Effector CD4-positive, alpha-beta T cell (primary cell): ENCODE measurements at regions not wholly inside any gene's neighbourhood (a gene's known extent, or its start where the extent isn't known, plus 50 kb on each side); places are given as distances from the start of the nearest gene placed in this dataset.

Source experiments
- DNase-seq: peaks from one replicate; pipeline ENCODE4 v3.0.0-alpha.2; 2020

DNA sequence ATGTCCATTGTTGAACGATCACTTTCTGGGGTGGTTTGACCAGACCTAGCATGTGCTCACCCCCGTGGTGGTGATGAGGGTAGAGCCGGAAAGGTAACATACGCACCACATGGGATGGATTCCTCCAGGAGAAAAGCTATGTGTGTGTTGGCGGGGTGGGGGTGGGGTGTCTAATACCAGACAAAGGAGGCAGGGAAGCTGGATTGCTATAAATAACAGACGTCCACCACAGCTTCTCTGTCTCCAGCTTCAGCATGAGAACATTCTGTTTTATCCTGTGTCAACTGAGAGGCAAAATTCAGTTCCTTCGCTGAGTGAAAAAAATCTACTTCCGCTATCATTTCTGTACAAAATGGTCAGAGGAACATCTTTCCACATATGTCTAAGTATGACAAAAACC, 151.0 kb downstream of the PCSK1 start:
- DNase-seq, result no peak

DNA sequence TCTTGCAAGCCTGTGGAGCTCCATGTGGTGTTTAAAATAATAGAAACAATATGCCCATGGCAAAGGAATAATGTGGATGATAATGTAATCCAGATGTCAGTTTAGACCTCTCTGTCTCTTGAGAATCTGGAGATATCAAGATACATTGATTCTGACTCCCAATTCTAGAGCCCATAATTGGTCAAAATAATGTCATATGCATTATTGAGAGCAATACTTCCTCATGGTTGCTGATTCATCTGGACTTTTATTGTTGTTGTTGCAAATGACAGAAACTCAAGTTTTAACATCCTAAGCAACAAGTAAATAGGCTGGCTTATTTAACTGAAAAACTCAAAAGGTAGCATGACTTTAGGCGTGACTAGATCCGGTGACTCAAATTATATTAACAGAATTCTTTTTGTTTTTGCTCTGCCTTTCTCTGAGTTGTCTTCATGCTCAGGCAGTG, 152.1 kb downstream of the PCSK1 start:
- no peak for DNase-seq

DNA sequence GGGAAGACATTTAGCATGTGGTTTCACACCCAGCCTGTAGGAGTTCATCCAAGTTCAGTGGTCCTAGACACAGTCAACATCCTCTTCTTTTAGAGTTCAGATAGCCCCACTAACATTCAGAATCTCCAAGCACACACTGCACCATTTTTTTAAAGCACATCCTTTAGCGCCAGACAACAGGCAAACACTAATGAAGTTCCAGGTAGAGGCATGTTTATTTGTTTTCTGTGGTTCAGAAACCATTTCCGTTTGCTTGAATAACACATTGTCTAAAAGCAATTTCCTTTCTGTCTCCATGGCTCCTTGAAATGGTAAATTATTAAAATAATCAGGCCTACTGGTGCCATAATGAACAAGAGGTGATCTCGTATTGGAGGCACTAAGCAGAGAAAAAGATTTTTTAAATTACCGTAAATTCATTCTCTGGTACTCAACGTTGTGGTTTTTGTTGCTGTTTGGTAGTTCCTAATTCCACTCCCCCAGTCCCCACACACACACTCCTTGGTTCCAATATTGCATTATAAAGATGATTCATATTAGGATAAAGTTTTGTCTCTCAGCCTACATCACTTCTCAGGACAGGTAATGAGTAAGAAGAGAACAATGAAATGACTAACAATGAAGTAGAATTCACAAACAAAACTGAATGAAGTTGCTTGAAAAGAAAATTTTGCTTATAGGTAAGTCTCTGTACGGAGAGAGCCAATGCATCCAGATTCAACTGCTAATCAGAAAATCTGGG, 153.1 kb downstream of the PCSK1 start:
- DNase-seq, result no peak

DNA sequence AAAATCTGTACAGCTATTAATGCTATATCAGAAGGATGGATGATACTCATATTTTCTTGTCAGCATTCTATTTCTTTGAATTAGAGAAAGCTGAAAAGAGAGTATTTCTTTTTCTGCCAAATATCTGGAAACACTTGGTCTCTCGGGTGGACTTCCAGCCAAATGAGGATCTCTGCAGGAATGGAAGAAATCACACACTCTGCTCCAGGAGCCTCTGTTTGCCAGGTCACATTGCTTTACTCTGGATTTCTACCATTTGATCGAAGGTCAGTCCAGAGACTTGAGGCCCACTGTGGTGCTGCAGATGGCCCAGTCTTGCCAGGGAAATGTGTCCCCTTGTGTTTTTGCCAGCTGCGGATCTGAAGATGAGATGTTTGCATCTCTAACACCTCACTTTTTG, 154.1 kb downstream of the PCSK1 start:
- DNase-seq, result no peak

DNA sequence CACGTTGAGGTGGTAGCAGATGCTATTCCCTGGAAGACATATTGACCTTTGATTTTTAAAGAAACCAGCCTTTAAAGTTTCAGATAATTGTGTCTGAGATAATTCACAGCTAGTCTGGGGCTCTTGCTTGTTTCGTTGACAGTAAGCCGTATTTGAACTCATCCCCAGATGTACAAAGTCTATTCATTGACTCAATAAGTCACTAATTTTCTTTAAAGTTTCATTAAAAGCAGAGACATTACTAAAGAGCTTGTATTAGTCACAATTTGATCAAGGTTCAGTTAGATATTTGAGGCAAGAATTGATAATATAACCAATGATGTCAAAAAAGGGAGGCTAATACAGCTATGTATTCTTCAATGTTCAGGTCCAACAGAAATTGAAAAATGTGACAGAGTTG, 158.0 kb downstream of the PCSK1 start:
- no peak for DNase-seq

DNA sequence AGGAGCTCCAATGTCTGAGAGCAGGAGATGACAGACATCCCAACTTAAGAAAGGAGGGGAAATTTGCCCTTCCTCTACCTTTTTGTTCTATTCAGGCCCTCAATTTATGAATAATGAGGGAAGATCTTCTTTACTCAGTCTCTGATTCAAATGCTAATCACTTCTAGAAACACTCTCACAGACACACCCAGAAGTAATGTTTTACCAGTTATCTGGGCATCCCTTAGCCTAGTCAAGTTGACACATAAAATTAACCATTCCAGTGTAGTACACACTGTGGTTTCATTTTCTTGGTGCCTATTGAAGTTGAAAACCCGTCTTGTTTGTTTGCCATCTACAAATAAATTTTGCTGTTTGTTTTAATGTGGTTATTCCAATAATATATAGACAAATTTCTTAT, 167.6 kb downstream of the PCSK1 start:
- no peak for DNase-seq

DNA sequence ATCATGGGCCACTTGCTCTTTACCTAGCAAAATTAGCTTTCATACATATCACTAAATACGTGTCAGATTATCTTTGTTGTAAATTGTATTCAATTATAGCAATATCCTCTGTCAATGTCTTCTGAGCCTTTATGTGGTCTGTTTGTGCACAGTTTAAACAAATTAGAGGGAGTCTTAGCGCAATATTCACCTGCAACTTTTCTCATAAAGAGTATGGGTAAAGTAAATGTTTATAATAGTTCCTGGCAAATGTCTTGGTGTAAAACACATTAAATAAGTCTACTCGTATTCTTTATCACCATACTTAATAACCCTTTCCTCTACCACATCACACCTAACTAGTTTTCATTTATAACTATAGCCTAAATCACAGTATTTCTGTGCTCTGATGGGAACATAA, 169.0 kb downstream of the PCSK1 start:
- no peak for DNase-seq

DNA sequence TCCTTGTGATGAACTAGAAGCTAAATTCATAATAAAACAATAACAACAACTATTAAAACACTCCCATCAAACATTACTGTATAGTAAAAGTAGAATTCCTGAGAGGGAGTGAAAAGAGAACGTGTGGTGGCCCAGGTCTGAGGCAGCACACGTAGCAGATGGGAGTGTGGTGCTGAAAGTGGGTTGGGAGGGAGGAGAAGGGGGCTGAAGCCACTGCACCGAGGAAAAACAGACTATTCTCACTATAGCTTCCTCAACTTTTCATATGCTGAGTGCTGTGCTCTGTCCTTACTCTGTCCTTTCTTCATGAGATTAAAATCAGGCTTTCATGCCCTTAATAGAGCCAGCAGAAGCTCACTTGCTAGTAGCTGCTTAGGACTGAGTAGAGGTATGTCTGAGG, 170.9 kb downstream of the PCSK1 start:
- no peak for DNase-seq

DNA sequence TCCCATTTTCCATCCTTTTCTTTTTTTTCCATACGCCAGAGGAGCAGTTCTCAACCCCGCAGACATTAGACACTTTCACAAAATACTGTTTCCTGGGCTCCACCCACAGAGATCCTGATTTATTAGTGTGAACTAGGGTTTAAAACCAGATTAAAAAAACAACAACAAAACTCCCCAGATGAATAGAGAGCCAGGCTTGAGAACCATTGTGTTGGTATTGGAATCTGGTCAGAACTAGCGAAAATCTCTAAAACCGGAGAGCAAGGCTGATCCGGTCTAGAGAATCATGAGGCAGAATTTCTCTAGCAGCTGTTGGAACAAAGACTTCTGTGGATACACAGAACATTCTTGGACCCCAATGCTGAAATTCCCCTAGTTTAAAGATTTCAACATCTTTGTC, 173.0 kb downstream of the PCSK1 start:
- no peak for DNase-seq

DNA sequence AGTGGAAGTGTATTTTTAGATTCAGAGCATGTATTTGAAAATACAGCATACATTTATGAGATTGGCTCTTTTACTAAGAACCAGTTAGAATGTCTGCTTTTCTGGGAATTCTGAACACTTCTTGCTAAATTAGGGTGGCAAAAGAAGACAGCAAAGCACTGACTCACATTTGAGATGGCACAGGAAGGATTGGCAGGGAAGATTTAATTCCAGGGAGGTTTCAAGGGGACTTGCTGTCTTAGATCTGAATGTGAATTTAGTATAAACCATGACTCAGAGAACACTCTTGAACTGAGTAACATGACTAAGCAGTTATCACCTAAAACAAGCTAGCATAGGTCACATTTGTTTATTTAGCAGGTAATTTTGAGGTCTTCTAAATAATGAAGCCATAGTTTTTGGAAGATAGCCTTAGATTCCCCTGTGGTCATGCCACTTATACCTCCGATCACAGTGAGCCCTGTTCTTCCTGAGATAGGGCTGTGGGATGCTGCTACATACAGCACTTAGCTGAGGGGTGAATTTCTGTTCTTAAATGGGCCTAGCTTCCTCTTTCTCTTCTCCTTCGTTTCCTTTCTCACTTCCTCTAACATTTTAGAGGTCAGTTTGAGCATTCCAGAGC, 173.8 kb downstream of the PCSK1 start:
- no peak for DNase-seq

DNA sequence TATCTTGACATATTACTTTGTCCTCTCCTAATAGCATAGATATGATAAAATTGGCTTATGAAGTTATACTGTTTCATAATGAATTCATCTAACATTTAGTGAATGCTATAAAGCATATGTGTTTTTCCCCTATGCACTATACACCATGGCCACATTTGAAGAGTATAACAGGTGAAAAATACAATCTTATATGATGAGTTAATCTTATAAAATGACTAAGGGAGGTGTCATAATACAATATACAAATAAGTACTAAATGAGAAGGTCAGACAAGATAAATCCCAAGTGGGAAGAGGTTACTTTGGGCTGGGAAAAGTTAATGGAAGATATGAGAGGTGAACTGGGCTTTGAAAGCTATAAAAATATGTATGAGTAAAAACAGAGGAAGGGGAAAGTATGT, 174.4 kb downstream of the PCSK1 start:
- no peak for DNase-seq

DNA sequence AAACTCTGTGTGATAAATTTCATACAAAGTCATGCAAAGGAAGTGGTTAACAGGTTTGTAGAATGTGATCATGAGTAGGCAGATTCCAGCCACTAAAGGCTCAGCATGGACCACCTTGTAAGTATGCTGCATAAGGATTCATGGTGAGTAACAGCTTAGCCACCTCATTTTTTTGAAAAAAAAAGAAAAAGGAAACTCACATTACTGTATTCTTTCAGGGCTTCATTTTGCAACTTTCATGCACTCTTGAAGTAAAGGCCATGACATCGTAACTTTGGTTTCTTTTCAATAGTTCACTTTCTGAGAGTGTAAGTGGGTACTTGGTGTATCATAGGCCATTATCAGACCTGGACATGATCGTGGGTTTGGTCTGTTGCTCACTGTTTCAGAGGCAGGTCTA, 175.1 kb downstream of the PCSK1 start:
- DNase-seq, result no peak

DNA sequence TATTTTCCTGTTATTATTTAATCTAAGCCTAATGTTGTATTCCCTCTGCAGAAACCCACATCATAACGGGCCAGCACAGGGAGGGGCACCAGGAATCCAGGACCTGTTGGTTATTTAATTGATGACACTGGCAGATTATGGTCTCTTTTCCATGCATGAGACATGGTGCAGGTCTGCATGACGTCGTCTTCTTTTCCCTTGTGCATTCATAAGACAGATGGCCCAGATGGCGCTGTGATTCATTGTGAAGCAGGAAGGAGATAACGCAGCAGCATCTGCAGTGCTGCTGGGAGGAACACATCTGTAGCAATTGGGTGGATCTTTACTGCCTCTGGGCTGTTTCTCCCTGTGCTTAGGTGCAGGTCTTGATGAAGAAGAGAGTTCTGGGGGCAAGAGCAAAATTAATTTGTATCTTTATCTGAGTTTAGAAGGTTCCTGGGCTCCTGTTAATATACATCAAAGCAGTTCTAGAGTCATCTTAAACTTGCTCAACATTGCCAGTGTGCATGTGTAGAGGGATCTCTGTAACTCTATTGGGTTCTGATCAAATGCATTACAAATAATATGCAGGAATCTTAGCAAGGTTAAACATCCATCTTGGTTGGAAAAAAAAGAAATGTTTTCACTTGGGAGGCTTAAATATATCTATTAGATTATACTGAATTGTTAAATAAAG, 176.1 kb downstream of the PCSK1 start:
- no peak for DNase-seq

DNA sequence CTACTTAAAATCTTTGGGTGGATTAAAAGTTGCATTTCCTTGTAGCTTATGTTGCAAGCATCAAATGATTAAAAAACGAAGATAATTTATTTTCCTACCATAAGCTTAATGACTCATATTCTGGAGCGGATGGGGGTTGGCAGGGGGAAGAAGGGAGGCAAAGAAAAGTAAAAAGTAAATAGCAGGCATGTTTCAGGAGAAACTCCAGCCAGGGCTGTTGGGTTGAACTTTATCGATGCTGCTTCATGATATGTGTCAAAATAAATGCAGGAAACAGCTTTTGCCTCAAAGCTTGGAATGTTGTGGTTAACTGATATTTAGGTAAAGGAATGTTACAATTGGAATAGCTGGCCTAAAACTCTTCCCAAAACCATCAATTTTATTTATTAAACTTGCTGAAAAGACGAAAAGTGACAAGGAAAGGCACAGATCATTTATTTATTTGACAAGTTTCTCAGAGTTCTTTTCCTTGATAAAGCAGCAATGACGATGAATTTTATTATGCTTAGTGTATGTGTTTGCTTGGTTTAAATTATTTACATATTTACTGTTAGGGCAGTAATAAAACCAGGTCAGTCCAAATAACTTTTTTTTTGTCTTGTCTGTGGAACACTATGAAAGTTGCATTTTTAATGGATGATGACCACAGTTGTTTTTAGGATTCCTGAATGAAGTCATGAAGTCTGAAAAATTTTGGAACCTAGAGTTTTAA, 177.9 kb downstream of the PCSK1 start:
- DNase-seq, result no peak

DNA sequence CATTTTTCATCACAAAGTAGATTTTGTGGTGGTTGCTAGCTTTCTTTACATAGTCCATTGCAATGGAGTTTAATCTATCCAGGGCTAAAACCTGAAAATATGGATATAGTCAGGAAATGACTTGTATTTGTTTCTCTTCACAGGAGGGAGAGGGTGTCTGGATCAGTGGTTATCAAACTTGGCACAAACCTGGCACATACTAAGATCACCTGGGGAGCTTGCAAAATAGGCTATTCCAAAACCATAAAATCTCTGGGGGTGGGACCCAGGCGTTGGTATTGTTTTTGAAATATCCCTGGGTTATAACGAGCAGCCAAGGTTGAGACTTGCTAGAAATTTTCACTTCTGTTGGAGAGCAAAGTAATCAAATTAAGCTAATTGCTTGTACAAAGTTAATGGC, 179.9 kb downstream of the PCSK1 start:
- DNase-seq, result no peak

DNA sequence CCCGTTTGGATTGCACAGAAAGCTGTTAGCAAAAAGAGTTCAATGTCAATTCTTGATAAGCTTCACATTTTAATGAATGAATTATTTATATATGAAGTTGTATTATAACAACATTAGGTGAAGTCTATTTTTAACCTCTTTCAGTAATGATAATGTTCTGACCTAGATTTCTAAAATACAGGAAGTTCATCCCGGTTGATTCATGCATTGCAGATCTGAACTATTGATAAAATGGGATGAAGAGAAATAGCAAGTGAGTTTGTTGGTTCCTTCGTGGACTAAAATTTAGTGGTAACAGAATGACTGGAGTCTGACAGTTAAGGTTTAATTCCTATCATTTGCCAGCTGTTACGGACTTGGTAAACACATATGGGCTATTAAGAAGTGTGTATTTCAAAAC, 180.5 kb downstream of the PCSK1 start:
- DNase-seq, result no peak

DNA sequence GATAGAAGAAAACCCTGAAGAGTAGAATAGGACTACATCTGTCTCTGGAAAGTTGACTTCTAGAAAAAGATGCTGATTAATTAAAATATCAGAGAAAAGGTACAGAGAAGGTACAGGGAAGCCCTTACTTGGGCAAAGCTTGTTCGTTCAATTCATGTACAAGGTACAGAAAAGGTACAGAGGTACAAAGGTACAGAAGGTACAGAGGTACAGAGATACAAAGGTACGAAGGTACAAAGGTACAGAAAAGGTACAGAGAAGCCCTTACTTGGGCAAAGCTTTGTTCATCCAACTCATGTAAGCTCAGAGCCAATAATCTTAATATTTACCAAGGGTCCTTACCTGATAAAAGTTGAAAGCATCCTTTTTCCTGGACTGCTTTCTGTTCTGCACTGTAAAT, 182.3 kb downstream of the PCSK1 start:
- no peak for DNase-seq

DNA sequence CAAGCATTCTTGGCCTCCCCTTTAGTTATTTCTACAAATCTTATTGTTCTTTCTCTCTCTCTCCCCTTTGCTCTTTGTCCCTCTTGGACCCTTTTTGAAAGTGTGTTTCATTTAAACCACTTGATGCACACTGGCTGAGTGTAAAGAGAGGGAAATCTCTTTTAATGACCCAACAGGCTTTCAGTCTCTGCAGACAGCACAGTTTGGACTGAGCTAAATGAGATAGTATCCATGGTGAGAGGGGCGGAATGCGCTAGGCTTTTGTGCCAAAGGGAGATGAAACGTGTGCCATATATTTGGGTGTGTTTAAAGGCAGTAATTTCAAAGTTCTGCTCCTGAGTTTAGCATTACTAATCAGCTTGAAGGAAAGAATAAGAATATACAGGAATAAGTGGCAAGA, 184.9 kb downstream of the PCSK1 start:
- no peak for DNase-seq

DNA sequence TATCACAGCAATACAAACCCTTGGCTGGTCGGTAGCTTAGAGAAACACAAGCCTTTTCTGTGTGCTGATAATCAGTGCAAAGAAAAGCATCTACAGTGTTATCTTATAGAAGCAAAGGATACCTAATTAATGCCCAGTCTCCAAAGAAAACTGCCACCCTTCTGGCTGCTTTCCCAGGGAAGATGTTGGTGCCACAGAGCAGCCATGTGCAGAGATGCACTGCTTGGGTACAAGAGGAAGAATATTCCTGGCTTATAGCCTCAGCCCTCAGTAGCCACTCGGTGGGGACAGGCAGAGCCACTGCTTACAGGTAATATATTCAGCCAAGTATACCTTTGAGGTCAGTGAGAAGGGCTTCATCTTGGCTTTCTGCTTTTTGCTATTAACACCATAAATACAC, 185.3 kb downstream of the PCSK1 start:
- DNase-seq, result no peak

DNA sequence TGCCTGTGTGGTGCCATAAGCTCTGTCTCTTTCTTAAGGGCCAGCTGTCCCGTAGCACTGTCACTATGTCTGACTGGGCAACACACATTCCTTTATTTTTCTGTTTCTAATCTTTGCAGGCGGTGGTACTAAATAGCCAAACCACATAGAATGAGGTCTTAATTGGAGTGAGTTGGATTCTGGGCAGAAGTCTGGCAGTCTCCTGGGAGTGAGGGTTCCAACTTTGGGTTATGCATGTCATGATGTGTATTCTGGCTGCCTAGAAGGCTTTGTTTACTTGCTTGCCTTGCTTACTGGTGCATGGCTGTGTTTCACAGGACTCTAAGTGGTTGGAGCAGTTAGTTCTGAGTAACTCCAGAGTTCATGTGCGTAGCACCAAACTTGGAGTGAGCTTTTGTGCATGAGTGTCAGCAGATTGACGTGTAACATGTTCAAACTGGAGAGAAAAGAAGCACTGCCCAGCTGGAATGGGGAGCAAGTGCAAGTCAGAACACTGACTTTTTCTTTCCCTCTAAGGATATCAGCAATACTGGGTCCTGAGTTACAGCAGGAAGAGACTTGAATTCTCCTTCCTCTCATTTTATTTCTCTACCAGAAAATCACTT, 185.8 kb downstream of the PCSK1 start:
- DNase-seq, result no peak

DNA sequence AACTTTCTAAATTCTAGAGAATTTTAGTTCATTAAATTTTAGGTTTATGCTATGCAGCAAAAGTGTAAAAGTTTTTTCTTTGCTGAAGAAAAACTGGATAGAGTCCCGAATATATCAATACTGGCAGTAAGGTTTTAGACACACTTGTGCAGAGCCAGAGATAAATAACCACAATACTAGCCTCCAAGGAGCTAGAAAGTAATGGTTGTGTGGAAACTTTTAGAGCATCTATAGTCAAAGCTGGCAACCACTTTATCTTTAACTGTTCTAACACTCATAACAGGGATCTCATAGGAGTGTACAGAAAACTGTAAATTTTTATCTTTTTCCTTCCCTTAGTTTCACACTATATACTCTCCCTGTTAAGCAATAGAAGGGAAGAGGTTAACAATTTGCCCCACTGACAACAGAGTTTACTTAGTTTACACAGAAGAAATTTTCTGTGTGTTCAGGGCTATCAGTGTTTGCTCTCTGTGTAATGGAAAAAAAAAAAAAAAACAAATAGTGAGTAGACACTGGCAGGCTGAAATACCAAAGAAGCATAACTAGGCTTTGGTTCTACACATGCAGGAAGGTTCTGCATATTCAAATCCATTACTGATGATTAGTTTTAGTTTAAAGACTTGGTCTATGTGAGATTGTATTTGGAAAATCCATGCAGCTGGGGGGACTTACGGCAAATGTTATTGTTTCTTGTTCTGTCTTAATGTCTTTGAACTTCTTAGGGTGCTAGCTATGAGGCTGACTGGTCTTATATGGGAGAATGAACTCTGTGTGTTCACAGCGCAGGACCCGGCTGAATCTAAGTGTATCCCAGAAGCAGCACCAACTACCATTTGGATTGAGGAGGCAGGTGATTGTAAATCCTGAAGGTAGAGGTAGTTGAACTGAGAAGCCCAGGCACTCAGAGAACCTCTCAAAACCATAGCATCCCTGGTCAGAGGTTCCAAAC, 187.6 kb downstream of the PCSK1 start:
- no peak for DNase-seq

DNA sequence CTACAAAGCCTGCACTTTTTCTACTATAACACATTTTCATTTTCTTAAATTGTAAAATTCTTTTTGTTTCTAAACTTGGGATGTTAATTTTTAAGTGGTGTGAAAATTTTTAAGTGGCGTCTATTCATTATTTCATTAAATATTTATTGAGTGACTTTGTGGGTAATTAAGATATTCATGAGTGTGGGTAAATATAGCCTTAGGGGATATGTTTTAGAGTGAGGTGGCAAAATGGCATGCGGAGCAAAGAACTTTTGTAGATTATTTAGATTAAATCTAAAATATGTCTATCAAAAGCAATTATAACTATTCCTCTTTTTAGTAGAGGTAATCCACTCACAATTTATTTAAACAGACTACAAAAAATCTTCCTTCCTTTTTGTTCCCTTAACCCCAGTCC, 188.4 kb downstream of the PCSK1 start:
- no peak for DNase-seq
